ENCODE measurements at regions not wholly inside any gene's neighbourhood (a gene's known extent, or its start where the extent isn't known, plus 50 kb on each side); places are given as distances from the start of the nearest gene placed in this dataset.

DNA sequence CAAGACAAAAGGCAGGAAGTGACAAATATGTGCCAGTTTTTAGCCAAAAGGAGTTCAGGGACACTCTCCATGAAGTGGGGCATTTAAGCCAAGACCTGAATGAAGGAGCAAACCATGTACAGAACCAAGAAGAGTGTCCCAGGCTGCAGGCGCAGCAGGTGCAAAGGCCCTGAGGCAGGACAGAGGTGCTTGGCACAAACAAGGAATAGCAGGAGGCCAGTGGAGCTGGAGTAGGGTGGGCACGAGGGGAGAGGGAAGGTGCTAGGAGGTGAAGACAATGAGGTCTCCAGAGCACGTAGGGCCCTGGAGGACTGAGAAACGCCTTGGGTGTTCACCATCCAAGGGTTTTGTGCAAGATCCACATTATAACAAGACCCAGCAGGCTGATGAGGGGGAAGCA lies 474.1 kb downstream of the MN1 start:
- FAIRE-seq: no peak
- TF ChIP-seq, protein P1, sequence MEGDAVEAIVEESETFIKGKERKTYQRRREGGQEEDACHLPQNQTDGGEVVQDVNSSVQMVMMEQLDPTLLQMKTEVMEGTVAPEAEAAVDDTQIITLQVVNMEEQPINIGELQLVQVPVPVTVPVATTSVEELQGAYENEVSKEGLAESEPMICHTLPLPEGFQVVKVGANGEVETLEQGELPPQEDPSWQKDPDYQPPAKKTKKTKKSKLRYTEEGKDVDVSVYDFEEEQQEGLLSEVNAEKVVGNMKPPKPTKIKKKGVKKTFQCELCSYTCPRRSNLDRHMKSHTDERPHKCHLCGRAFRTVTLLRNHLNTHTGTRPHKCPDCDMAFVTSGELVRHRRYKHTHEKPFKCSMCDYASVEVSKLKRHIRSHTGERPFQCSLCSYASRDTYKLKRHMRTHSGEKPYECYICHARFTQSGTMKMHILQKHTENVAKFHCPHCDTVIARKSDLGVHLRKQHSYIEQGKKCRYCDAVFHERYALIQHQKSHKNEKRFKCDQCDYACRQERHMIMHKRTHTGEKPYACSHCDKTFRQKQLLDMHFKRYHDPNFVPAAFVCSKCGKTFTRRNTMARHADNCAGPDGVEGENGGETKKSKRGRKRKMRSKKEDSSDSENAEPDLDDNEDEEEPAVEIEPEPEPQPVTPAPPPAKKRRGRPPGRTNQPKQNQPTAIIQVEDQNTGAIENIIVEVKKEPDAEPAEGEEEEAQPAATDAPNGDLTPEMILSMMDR (IDR thresholded peaks at IDR 0.05; ENCODE audit: insufficient read depth, missing control alignments): no peak
- no peak for DNase-seq (ENCODE audit: insufficient read length, low spot score)

DNA sequence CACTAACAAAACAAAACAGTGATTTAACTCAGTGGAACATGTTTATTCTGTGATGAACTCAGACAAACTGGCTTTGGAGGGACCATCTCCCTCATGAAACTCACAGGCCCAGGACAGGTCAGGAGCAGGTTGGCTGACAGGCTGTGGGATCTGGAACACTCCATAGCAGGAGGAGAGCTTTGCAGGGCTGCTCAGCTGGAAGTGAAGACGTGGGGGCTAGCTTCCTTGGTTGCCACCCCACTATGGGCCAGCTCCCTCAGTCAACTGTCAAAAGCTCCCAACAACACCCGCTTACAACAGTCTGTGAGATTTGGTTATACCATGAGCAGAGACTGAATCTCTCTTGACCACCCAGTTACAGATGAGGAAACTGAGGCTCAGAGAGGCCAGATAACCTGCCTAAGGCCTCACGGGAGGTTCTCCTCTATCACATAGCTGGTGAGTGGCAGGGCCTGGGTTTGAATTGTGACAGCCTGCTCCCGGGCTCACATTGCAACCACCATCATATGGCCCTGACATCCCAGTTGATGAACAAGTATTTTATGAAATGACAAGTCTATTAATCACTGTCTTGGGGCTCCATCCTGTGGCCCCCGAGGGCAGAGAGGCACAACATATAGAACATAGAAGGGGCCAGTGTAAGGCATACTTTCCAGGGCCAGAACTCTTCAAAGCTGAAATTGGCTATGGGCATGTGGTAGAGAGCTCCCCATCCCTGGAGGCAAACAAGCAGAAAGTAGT lies 473.4 kb downstream of the MN1 start:
- DNase-seq (ENCODE audit: insufficient read length, low spot score) (no peak), FAIRE-seq (no peak)
- TF ChIP-seq, protein P1 (IDR thresholded peaks at IDR 0.05; ENCODE audit: insufficient read depth, missing control alignments): no peak

DNA sequence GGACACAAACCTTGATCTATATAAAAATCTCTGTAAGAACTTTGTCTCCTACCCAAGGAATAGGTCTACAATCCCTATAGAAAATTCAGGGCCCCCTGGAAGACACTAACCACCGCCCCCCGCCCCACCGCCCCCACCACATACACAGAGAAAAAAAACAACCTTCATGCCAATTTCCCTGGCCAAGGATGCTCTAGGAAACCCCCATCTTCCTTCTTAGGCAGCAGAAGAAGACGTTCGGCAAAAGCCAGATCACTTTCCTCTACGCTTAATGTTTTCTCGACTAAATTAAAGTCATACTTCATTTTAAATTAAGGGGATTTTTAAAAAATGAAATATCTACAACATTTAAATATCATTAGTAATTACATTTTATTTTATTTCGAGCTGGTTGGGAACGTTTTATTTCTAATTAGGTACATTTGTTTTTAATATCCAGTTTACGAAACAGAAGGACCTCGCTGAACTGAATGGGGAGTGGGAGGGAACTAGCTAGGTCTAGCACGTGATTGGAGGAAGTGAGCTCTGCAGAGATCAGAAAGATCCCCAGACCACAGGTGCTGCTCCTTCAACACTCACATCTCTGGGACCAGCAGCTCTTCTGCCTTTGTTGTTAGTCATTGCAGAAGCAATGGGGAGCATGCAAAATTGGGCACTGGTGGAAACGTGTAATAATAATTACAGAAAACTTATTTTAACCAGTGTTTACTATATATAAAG lies 472.3 kb downstream of the MN1 start:
- no peak for DNase-seq (ENCODE audit: insufficient read length, low spot score)
- TF ChIP-seq, protein P1 (IDR thresholded peaks at IDR 0.05; ENCODE audit: insufficient read depth, missing control alignments): no peak
- no peak for FAIRE-seq

DNA sequence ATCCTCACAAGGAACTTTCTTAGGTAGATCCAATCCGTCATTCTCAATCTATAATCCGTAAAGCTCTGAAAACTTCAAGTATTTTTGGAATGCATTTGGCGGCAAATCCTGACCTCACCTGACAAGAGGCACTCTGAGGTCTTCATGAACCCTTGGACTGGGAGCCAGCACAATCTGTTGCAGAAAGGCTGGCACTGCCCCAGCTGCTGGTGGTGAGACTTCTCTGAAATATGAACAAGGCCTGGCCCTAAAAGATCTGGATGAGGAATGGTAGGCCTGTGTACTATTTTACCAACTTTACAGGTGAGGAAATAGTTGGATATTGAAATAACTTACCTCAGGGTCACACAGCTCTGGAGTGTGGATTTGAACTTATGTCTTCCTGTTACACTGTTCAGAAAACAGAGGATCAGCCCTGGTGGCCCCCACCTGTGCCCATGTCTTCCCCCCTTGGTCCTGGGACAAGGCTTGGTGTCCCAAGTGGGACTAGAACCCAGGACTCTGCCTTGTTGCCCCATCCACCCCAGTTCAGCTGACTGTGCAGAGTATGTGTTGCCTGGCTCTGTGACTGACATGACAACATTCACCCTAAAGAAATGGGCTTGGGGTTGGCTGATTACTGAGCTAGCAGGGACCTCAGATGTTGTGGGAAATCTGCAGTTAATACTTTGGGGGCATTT lies 471.4 kb downstream of the MN1 start:
- FAIRE-seq: no peak

DNA sequence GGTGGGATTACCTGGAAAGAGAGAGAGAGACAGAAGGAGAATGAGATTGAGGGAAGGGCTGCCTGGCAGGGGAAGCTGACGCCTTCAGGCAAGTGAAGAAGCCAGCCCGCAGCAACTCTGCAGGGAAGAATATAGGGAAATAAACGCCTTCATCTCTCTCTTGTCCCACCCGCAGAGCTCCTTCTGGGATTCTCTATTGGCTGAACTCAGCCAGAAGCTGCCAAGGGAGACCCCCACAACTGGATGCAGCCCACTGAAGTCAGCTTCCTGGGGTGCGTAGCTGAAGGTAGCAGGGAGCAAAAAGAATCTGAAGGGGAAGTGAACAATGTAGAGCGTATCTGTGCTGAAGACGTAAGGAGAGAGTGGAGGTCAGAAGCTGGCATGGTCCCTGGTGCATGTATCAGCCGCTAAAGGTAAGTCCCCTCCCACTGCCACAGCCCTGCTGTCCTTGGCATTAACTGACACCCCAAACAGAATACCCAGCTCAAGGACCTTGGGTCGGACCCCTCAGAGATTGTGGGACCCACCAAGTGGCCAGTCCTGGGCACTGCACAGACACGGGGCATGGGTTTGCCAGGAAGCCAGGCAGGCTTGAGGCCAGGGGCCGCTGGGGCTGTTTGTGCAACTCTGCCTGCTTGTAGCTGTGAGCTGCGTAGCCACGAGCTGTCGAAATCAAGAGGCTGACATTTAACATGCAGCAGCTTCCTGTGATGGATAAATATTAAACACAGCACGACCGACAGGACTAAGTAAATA lies 469.9 kb downstream of the MN1 start:
- DNase-seq (ENCODE audit: insufficient read length, low spot score) (no peak), FAIRE-seq (no peak)
- TF ChIP-seq, protein P1 (IDR thresholded peaks at IDR 0.05; ENCODE audit: insufficient read depth, missing control alignments): peak; percentile 24

More for the DNA sequence above, 471.4 kb downstream of the MN1 start:
- TF ChIP-seq, protein P1 (IDR thresholded peaks at IDR 0.05; ENCODE audit: insufficient read depth, missing control alignments): no peak
- no peak for DNase-seq (ENCODE audit: insufficient read length, low spot score)

DNA sequence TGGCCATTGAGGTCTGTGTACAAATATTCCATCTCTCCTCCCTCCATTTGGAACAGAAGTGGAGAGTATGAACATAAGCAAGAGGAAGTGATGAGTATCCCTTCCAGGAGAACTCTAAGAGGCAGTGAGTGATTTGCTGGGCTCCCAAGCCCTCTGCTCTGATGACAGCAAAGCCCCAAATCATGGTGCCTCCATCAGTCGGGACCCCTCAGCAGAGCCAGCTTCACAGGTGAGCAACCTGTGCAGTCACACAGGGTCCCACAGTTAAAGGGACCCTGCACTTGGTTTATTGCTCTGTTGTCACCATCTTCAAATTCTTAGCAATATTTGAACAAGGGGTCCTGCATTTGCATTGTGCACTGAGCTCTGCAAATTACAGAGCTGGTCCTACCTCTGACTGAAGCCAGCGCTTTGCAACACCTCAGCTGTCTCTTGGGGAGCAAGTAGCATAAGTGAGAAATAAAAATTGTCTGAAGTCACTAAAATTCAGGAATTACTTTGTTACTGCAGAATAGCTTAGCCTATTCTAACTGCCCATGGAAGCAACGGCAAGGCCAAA lies 466.4 kb downstream of the MN1 start:
- FAIRE-seq: no peak
- TF ChIP-seq, protein P1 (IDR thresholded peaks at IDR 0.05; ENCODE audit: insufficient read depth, missing control alignments): no peak
- DNase-seq (ENCODE audit: insufficient read length, low spot score): no peak

Measured in D721Med (cell line).